MG63 (cell line): ENCODE measurements at regions not wholly inside any gene's neighbourhood (a gene's known extent, or its start where the extent isn't known, plus 50 kb on each side); places are given as distances from the start of the nearest gene placed in this dataset.

Experiments
- DNase-seq: peaks from one replicate; pipeline ENCODE4 v3.0.0-alpha.2; 2020
- H3K27me3 ChIP-seq: fragments of 250-450 bp; sonication (Bioruptor Pico); 2 replicates; pipeline ENCODE4 v1.5.1; 2020; ENCODE audit warnings: mild to moderate bottlenecking, moderate library complexity
- H3K36me3 ChIP-seq: fragments of 250-450 bp; sonication (Bioruptor Pico); 2 replicates; pipeline ENCODE4 v1.5.1; 2020; ENCODE audit warnings: mild to moderate bottlenecking, moderate library complexity
- H3K4me3 ChIP-seq: fragments of 250-450 bp; sonication (Bioruptor Pico); 2 replicates; pipeline ENCODE4 v1.5.1; 2020; ENCODE audit warnings: mild to moderate bottlenecking, moderate library complexity
- H3K9me3 ChIP-seq: fragments of 250-450 bp; sonication (Bioruptor Pico); 2 replicates; pipeline ENCODE4 v1.5.1; 2020; ENCODE audit warnings: mild to moderate bottlenecking, moderate library complexity

DNA sequence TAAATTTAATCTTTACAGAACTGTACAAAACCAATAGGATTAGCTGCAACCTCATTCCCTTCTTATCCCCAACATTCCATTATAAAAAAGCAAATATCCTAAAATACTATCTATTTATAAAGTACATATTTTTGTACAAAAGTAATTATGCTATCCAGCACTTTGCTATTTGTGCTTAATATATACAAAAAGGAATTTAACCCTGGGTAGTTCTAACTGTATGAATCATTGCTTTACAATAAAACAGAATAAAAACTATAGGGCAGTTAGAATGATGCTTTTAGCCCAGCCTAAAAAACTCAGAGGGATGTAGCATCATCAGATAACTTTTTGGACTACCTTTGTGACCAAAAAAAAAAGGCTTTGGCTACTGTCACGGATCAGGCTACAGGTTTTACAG lies 49.9 kb upstream of the KLHL31 start:
- Histone ChIP-seq H3K27me3 (no peaks in the 10 kb centered on the region), H3K4me3 (no peak overlapping the region), H3K36me3 (no peaks in the 10 kb centered on the region), H3K9me3 (no peaks in the 10 kb centered on the region)
- no peak for DNase-seq
